Testis (tissue), 2 donors: ENCODE measurements at regions not wholly inside any gene's neighbourhood (a gene's known extent, or its start where the extent isn't known, plus 50 kb on each side); places are given as distances from the start of the nearest gene placed in this dataset.
"Not testable (repeated sequence)": the region's sequence is repeated elsewhere in the genome, so short reads cannot be mapped to it uniquely, and the experiment has no call there.

ENCODE experiments used
- CTCF ChIP-seq, 3 experiments: fragments of 450-650 bp in 2 of 3; fragments of 200-600 bp in 1 of 3; sonication (generic) in 1 of 3; IDR thresholded peaks; one replicate each; pipeline ENCODE4 v1.5.1; 2016 to 2019; ENCODE audit warnings: antibody characterized with exemption in 3 of 3, mild to moderate bottlenecking in 2 of 3, moderate library complexity in 1 of 3
- POLR2A ChIP-seq: fragments of 450-650 bp; IDR thresholded peaks from one replicate; pipeline ENCODE4 v1.6.1; 2017; ENCODE audit warnings: antibody characterized with exemption, mild to moderate bottlenecking, moderate library complexity

GRCh38 chr2:110313032-110313431 lies 100.7 kb upstream of the MTLN start:
- not testable (repeated sequence) for TF ChIP-seq CTCF (IDR thresholded peaks at IDR 0.05); POLR2A
